ENCODE measurements at regions not wholly inside any gene's neighbourhood (a gene's known extent, or its start where the extent isn't known, plus 50 kb on each side); places are given as distances from the start of the nearest gene placed in this dataset.

GRCh38 chr1:145545055-145545454 is 62.7 kb upstream of the GPR89A start:
- no peak for TF ChIP-seq CTCF (IDR thresholded peaks at IDR 0.05)
- no peak for TF ChIP-seq POLR2A (IDR thresholded peaks at IDR 0.05)
